Activated CD4-positive, alpha-beta T cell treated with anti-CD3 and anti-CD28 coated beads for 48 hours (primary cell): ENCODE measurements at regions not wholly inside any gene's neighbourhood (a gene's known extent, or its start where the extent isn't known, plus 50 kb on each side); places are given as distances from the start of the nearest gene placed in this dataset.
"Not testable (repeated sequence)": the region's sequence is repeated elsewhere in the genome, so short reads cannot be mapped to it uniquely, and the experiment has no call there.

Experiments used
- DNase-seq: peaks from one replicate; pipeline ENCODE4 v3.0.0-alpha.2; 2020

DNA sequence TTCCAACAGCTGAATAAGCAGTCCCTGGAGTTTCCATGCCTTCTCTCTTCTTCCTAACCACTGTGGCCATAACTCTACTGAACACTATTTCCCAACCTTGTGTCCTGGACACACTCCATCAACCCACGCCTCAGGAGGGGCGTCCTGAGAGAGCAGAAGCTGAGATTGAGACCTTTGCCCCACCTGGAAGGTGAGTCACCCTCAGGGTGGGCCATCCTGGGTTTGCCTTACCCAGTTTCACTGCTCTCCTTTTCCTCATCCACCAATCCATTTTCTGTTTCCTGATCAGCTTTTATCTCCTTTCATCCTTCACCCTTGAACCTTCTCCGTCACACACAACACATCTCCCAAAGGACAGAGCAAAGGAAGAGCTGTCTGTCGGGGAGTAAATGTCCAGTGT is 91.4 kb downstream of the TMEM130 start:
- DNase-seq = no peak

DNA sequence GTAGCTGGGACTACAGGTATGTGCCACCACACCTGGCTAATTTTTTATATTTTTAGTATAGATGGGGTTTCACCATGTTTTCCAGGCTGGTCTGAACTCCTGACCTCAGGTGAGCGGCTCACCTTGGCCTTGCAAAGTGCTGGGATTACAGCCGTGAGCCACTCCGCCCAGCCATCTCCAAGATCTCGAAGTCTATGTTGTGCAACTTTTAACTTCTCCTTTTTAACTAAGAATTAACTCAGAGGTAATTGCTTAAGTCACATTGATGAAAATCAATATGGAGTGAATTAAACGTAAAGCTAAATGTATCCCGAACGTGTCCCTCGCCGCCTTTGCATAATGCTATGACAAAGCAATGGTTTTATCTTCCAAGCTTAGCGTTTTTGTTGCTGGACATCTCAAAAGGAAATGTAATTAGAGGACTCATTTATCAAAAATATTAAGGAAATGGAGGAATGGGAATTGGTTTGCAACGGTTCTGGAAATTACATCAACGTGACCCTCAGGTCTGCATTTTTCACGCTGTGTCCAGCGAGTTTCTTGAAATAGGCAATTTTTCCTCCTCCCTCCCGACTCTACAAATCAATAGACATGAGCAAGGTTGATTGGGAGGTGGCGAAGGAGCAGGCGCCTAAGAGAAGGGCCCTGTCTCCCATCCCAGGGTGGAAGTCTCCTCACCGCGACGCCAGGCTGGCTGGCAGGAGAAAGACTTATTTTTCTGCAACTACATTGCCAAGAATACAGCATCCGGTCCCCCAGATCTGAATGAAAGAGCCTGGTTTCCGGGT is 89.8 kb downstream of the TMEM130 start:
- DNase-seq = no peak

DNA sequence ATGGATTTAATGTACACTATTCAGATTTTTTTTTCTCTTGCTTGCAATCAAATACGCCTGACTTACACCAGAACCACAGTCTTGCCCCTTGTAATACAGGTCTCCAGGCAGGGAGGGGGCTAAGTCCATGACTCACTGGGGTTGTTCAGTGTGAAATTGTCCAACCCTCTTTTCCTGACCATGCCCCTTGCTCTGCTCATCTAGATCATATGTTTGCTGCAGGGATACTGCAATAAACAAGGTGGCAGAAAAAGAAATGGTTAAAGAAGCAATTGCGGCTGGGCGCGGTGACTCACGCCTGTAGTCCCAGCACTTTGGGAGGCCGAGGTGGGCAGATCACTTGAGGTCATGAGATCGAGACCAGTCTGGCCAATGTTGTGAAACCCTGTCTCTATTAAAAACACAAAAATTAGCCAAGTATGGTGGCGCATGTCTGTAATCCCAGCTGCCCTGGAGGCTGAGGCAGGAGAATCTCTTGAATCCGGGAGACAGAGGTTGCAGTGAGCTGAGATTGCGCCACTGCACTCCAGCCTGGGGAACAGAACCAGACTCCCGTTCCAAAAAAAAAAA is 85.5 kb downstream of the TMEM130 start:
- no peak for DNase-seq

DNA sequence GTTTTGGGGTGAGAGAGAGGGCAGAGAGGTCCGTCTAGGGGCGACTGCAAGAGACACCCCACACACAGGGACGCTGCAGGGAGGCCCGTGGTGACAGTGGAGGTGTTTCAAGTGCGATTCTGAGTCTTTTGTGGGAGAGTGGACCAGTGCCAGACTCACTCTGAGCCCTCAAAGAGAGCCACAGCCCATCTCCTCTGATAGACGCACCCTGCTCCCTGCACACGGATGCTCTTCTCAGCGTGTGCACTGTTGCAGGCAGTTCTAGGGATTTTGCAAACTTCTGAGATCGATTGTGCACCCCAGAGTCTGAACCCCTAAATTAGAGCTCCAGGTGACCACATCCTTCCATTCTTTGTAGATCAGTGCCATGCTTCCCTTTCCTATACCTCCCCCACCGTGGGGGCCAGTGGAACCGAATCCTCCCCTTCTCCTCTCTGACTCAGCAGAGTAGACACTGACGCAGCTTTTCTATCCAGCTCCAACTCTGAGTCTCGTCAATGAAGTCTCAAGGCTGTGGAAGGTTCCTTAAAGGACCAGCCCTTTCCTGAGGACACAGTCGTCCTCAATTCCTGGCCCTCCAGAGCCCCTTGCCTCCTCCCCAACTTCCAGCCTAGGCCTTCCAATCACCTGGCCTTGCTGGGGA is 83.8 kb downstream of the TMEM130 start:
- DNase-seq = no peak

DNA sequence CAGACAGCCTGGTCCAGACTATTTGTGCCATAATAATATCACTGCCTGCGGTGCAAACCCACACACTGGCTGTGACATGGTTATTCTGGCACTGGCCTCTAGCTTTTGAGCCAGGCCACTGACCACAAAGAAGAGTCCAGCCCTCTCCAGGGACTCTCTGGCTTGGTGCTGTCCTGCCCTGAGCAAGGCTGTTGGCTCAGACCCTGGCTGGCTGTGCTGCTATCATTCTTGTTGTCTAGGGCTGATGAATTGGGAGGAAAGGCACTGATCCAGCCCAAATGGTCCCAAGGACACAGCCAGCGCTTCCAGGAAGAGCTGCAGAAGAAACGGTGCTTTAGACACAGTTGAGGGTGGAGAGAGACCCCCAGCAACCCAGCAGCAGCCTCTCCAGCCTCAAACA is 80.8 kb downstream of the TMEM130 start:
- DNase-seq = no peak

DNA sequence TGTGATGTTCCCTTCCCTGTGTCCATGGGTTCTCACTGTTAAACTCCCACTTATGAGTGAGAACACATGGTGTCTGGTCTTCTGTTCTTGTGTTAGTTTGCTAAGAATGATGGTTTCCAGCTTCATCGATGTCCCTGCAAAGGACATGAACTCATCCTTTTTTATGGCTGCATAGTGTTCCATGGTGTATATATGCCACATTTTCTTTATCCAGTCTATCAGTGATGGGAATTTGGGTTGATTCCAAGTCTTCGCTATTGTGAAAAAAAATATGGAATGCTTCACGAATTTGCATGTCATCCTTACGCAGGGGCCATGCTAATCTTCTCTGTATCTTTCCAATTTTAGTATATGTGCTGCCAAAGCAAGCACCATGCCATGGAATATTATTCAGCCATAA is 75.4 kb downstream of the TMEM130 start:
- DNase-seq = not testable (repeated sequence)

DNA sequence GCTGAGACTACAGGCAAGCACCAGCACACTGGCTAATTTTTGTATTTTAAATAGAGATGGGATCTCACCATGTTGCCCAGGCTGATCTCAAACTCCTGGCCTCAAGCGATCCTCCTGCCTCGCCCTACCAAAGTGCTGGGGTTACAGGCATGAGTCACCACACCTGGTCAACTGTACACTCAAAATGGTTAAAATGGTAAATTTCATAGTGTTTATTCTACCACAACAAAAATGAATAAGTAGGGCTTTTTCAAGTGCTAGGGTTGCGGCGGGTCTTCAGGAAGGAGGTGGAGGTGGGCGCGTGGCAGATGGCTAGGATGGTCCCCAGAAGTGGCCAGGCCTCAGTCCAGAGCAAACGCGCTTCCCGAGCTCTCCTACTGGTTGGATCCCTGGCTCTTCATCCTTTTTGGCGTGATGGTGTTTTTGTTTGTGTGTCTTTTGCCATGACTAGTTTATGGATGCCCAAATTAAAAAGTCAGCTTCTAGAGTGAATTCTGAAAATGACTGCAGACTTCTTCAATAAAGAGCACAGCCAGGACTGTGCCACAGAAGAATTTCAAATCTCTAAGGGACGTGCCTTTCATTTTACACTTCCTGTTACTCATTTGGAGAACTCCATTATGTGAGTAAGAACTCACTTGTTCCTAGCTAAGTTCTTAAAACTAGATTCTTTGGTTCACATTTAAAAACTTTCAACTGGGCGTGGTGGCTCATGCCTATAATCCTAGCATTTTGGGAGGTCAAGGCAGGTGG is 73.9 kb downstream of the TMEM130 start:
- DNase-seq = no peak
